IMR-90 (cell line): ENCODE measurements at regions not wholly inside any gene's neighbourhood (a gene's known extent, or its start where the extent isn't known, plus 50 kb on each side); places are given as distances from the start of the nearest gene placed in this dataset.

ENCODE experiments used
- ATAC-seq: fragments of 200-7000 bp; cut with Tn5 transposase; 2 replicates; pipeline ENCODE4 v1.9.1; 2020; ENCODE audit warnings: low read depth, mild to moderate bottlenecking, moderate library complexity
- BruUV-seq: library from RNA; stranded (reverse); fragments of 400-500 nt; replicated peaks from 2 replicates; lab custom pipeline; 2021; lab: Mats Ljungman, UMichigan
- CTCF ChIA-PET: fragments of 300-600 bp; formaldehyde crosslinking; extraction: SDS; loops from one replicate; lab custom pipeline; 2021; ENCODE audit warnings: antibody characterized with exemption; lab: Yijun Ruan, JAX
- POLR2A ChIA-PET: fragments of 300-600 bp; sonication (Branson Sonifier 250); formaldehyde crosslinking; loops from one replicate; lab custom pipeline; 2022; ENCODE audit warnings: antibody characterized with exemption; ENCODE audit not compliant: unreplicated experiment; lab: Charles Lee
- DNase-seq: peaks from one replicate; pipeline ENCODE4 v3.0.0; 2013
- H2AFZ ChIP-seq: replicated peaks from 2 replicates; pipeline ENCODE3; 2013; ENCODE audit warnings: low read length, mild to moderate bottlenecking; ENCODE audit not compliant: poor library complexity
- H2AK5ac ChIP-seq: 2 replicates; pipeline ENCODE4 v1.6.1; 2013; ENCODE audit warnings: low read depth, low read length, inconsistent platforms
- H2AK9ac ChIP-seq: replicated peaks from 2 replicates; pipeline ENCODE3; 2013; ENCODE audit warnings: mild to moderate bottlenecking, low read depth, low read length, moderate library complexity; ENCODE audit not compliant: poor library complexity
- H2BK120ac ChIP-seq: 2 replicates; pipeline ENCODE4 v1.6.1; 2013; ENCODE audit warnings: low read depth, low read length, inconsistent platforms
- H2BK15ac ChIP-seq: 3 replicates; pipeline ENCODE4 v1.6.1; 2013; ENCODE audit warnings: low read depth, low read length, inconsistent platforms
- H2BK20ac ChIP-seq: 2 replicates; pipeline ENCODE4 v1.6.1; 2013; ENCODE audit warnings: low read depth, mild to moderate bottlenecking, inconsistent platforms, low read length, moderate library complexity
- H2BK5ac ChIP-seq: 2 replicates; pipeline ENCODE4 v1.6.1; 2013; ENCODE audit warnings: mild to moderate bottlenecking, low read depth, low read length, inconsistent platforms; ENCODE audit not compliant: poor library complexity, severe bottlenecking
- H3K14ac ChIP-seq: replicated peaks from 2 replicates; pipeline ENCODE4 v1.6.1; 2013; ENCODE audit warnings: low read depth, low read length, inconsistent platforms
- H3K18ac ChIP-seq: 2 replicates; pipeline ENCODE4 v1.6.1; 2013; ENCODE audit warnings: low read depth, low read length, control low read depth
- H3K23ac ChIP-seq: 2 replicates; pipeline ENCODE4 v1.6.1; 2013; ENCODE audit warnings: low read depth, low read length, inconsistent platforms
- H3K27ac ChIP-seq: 2 replicates; pipeline ENCODE4 v1.5.1; 2013; ENCODE audit warnings: mild to moderate bottlenecking, control low read depth, low read length; ENCODE audit not compliant: insufficient read depth
- H3K27me3 ChIP-seq: 2 replicates; pipeline ENCODE4 v1.6.1; 2013; ENCODE audit warnings: low read length; ENCODE audit not compliant: control insufficient read depth, insufficient read depth
- H3K36me3 ChIP-seq: 2 replicates; pipeline ENCODE4 v1.6.1; 2013; ENCODE audit warnings: low read length, mixed read lengths; ENCODE audit not compliant: control insufficient read depth, insufficient read depth
- H3K4ac ChIP-seq: 2 replicates; pipeline ENCODE4 v1.6.1; 2013; ENCODE audit warnings: low read depth, low read length, inconsistent platforms
- H3K4me1 ChIP-seq: 2 replicates; pipeline ENCODE4 v1.6.1; 2013; ENCODE audit warnings: low read length, mixed read lengths; ENCODE audit not compliant: control insufficient read depth, insufficient read depth
- H3K4me2 ChIP-seq: 2 replicates; pipeline ENCODE4 v1.6.1; 2013; ENCODE audit warnings: low read depth, mild to moderate bottlenecking, control low read depth, low read length, moderate library complexity
- H3K4me3 ChIP-seq: 2 replicates; pipeline ENCODE4 v1.5.1; 2013; ENCODE audit warnings: low read depth, mild to moderate bottlenecking, control low read depth, low read length, moderate library complexity; ENCODE audit not compliant: insufficient read depth
- H3K56ac ChIP-seq: 2 replicates; pipeline ENCODE4 v1.6.1; 2013; ENCODE audit warnings: low read length, inconsistent platforms; ENCODE audit not compliant: insufficient read depth; ENCODE audit errors: extremely low read depth
- H3K79me1 ChIP-seq, 2 experiments: 2 replicates each; pipeline ENCODE4 v1.6.1; 2013; ENCODE audit warnings: low read length in 2 of 2, inconsistent platforms in 1 of 2, low read depth in 1 of 2
- H3K9ac ChIP-seq: 2 replicates; pipeline ENCODE4 v1.6.1; 2013; ENCODE audit warnings: low read depth, low read length, control low read depth
- H3K9me1 ChIP-seq: 2 replicates; pipeline ENCODE4 v1.6.1; 2013; ENCODE audit warnings: low read length, inconsistent platforms; ENCODE audit not compliant: insufficient read depth
- H3K9me3 ChIP-seq: 2 replicates; pipeline ENCODE4 v1.6.1; 2013; ENCODE audit warnings: low read length; ENCODE audit not compliant: control insufficient read depth, insufficient read depth
- H4K20me1 ChIP-seq: 2 replicates; pipeline ENCODE4 v1.6.1; 2013; ENCODE audit warnings: low read length, inconsistent platforms; ENCODE audit not compliant: insufficient read depth
- H4K5ac ChIP-seq: 2 replicates; pipeline ENCODE4 v1.6.1; 2013; ENCODE audit warnings: mild to moderate bottlenecking, low read depth, low read length, control low read depth
- H4K8ac ChIP-seq, 2 experiments: 2 replicates each; pipeline ENCODE4 v1.6.1; 2013; ENCODE audit warnings: low read depth in 2 of 2, low read length in 2 of 2, control low read depth in 1 of 2, inconsistent platforms in 1 of 2
- H4K91ac ChIP-seq: 2 replicates; pipeline ENCODE4 v1.6.1; 2013; ENCODE audit warnings: low read depth, low read length, inconsistent platforms; ENCODE audit not compliant: insufficient read depth
- BHLHE40 ChIP-seq: fragments of 150-350 bp; IDR thresholded peaks from 2 replicates; pipeline ENCODE4 v1.6.1; 2016; ENCODE audit warnings: mild to moderate bottlenecking, low read depth, low read length
- CHD1 ChIP-seq: IDR thresholded peaks from 2 replicates; pipeline ENCODE4 v1.6.1; 2012; ENCODE audit warnings: low read depth, low read length, improper control_type of control experiment
- MAZ ChIP-seq: IDR thresholded peaks from 2 replicates; pipeline ENCODE4 v1.6.1; 2012; ENCODE audit warnings: low read depth, mild to moderate bottlenecking, low read length, improper control_type of control experiment, moderate library complexity, borderline replicate concordance
- NFE2L2 ChIP-seq: fragments of 150-350 bp; IDR thresholded peaks from 2 replicates; pipeline ENCODE4 v1.6.1; 2016; ENCODE audit warnings: low read depth, mild to moderate bottlenecking, low read length
- POLR2A ChIP-seq: IDR thresholded peaks from 2 replicates; pipeline ENCODE4 v1.6.1; 2012; ENCODE audit warnings: mild to moderate bottlenecking, low read depth, low read length
- WGBS, 2 experiments: methylation state at CpG; one replicate each; pipeline versions ENCODE4 v1.1.5 to v1.1.7; 2013; ENCODE audit warnings: missing lambda C conversion rate in 2 of 2; ENCODE audit not compliant: insufficient read length in 1 of 2; ENCODE audit errors: extremely low coverage in 2 of 2; 5-methylcytosine and 5-hydroxymethylcytosine counted together
- dilution Hi-C: fragments of 300-500 bp; cut with HindIII; formaldehyde crosslinking; loops from one replicate; pipeline ENCODE4 v1.14.3; 2018; ENCODE audit warnings: low sequenced_read_pairs; ENCODE audit not compliant: unreplicated experiment
- in situ Hi-C: fragments of 300-500 bp; cut with MboI; formaldehyde crosslinking; loops from 3 replicates; pipeline ENCODE4 v1.14.3; 2019; ENCODE audit warnings: low sequenced_read_pairs, inconsistent platforms, mixed read lengths
- intact Hi-C: fragments of 100-400 bp; cut with micrococcal nuclease; formaldehyde crosslinking; loops from 2 replicates; pipeline ENCODE4 v1.10.0; 2022

- no peak for ATAC-seq
- no peak for TF ChIP-seq NFE2L2
- no peak for TF ChIP-seq BHLHE40
- TF ChIP-seq CHD1: no peak
- TF ChIP-seq MAZ: no peak
- no peak for TF ChIP-seq POLR2A
- dilution Hi-C loops: no loop called here
These were observed 219.4 kb downstream of the DIO2 start for GRCh38 chr14:79991866-79992265.

More at GRCh38 chr14:79991866-79992265, 219.4 kb downstream of the DIO2 start:
- no peak overlapping the region for H2BK20ac ChIP-seq
- H2BK5ac ChIP-seq: no peak overlapping the region
- H3K9me1 ChIP-seq: no peaks in the 10 kb centered on the region
- no peaks in the 10 kb centered on the region for H3K36me3 ChIP-seq
- no peak overlapping the region for H2BK15ac ChIP-seq
- H3K18ac ChIP-seq: no peak overlapping the region
- POLR2A ChIA-PET: no interaction called here
- in situ Hi-C loops: no loop called here
- H3K27ac ChIP-seq: no peak overlapping the region
- H2BK120ac ChIP-seq: no peak overlapping the region
- no peak overlapping the region for H3K4me2 ChIP-seq
- CTCF ChIA-PET: no interaction called here
- H3K9me3 ChIP-seq: no peaks in the 10 kb centered on the region
- H3K56ac ChIP-seq: no peak overlapping the region
- no peaks in the 10 kb centered on the region for H4K20me1 ChIP-seq
- no peak overlapping the region for H2AK9ac ChIP-seq
- no peak overlapping the region for H4K8ac ChIP-seq
- H3K79me1 ChIP-seq: no peaks in the 10 kb centered on the region
- no peak overlapping the region for H3K14ac ChIP-seq
- H2AK5ac ChIP-seq: no peak overlapping the region
- WGBS, 2 experiments: 80% methylated on average over 1 of the region's 3 CpGs; no CpG with 5 or more reads in 1 of the 2 experiments
- H3K23ac ChIP-seq: no peak overlapping the region
- H2AFZ ChIP-seq: no peak overlapping the region
- H3K4ac ChIP-seq: no peak overlapping the region
- H3K4me1 ChIP-seq: no peaks in the 10 kb centered on the region
- no peaks in the 10 kb centered on the region for H3K27me3 ChIP-seq
- no peak overlapping the region for H4K91ac ChIP-seq
- no peak for DNase-seq
- H3K9ac ChIP-seq: no peak overlapping the region
- intact Hi-C loops: no loop called here
- no peak overlapping the region for H3K4me3 ChIP-seq
- BruUV-seq: no TSS peak
- no peak overlapping the region for H4K5ac ChIP-seq
